Smooth muscle cell (in vitro differentiated cells): ENCODE measurements at regions not wholly inside any gene's neighbourhood (a gene's known extent, or its start where the extent isn't known, plus 50 kb on each side); places are given as distances from the start of the nearest gene placed in this dataset.

ENCODE experiments used
- DNase-seq: peaks from one replicate; lab custom pipeline; 2025; ENCODE audit not compliant: unreplicated experiment; lab: John Stamatoyannopoulos, UW
- H2AFZ ChIP-seq: fragments of 200-600 bp; sonication (generic); 2 replicates; pipeline ENCODE4 v1.6.0; 2016; ENCODE audit warnings: antibody characterized with exemption, low read depth, mild to moderate bottlenecking
- H3F3A ChIP-seq: fragments of 200-600 bp; sonication (generic); 2 replicates; pipeline ENCODE4 v1.6.0; 2017; ENCODE audit warnings: antibody characterized with exemption, low read depth
- H3K27ac ChIP-seq: fragments of 200-600 bp; sonication (generic); 2 replicates; pipeline ENCODE4 v1.5.1; 2016; ENCODE audit warnings: low read depth, mild to moderate bottlenecking
- H3K27me3 ChIP-seq: fragments of 200-600 bp; sonication (generic); 2 replicates; pipeline ENCODE4 v1.6.1; 2016; ENCODE audit warnings: low read depth, mild to moderate bottlenecking
- H3K36me3 ChIP-seq: fragments of 200-600 bp; sonication (generic); 2 replicates; pipeline ENCODE4 v1.5.1; 2016; ENCODE audit warnings: low read depth
- H3K4me1 ChIP-seq: fragments of 200-600 bp; sonication (generic); 2 replicates; pipeline ENCODE4 v1.5.1; 2016; ENCODE audit warnings: low read depth
- H3K4me2 ChIP-seq: fragments of 200-600 bp; sonication (generic); 2 replicates; pipeline ENCODE4 v1.6.0; 2016; ENCODE audit warnings: mild to moderate bottlenecking
- H3K4me3 ChIP-seq: fragments of 200-600 bp; sonication (generic); 2 replicates; pipeline ENCODE4 v1.5.1; 2016; ENCODE audit warnings: mild to moderate bottlenecking
- H3K79me2 ChIP-seq: fragments of 200-600 bp; sonication (generic); 2 replicates; pipeline ENCODE4 v1.6.0; 2016; ENCODE audit warnings: low read depth, mild to moderate bottlenecking
- H3K9ac ChIP-seq: fragments of 200-600 bp; sonication (generic); 2 replicates; pipeline ENCODE4 v1.6.0; 2016; ENCODE audit warnings: low read depth
- H3K9me3 ChIP-seq: fragments of 200-600 bp; sonication (generic); replicated peaks from 2 replicates; pipeline ENCODE4 v1.5.1; 2016; ENCODE audit warnings: low read depth
- H4K20me1 ChIP-seq: fragments of 200-600 bp; sonication (generic); 2 replicates; pipeline ENCODE4 v1.6.0; 2016; ENCODE audit warnings: low read depth
- CTCF ChIP-seq: fragments of 200-600 bp; sonication (generic); IDR thresholded peaks from 2 replicates; pipeline ENCODE4 v1.5.1; 2017; ENCODE audit warnings: borderline replicate concordance, mild to moderate bottlenecking, antibody characterized with exemption; ENCODE audit not compliant: insufficient read depth, poor library complexity, severe bottlenecking
- WGBS: methylation state at CpG from one replicate; pipeline ENCODE4 v1.1.7; 2016; ENCODE audit warnings: low lambda C conversion rate; 5-methylcytosine and 5-hydroxymethylcytosine counted together

- Histone ChIP-seq H3K36me3 (no peaks in the 10 kb centered on the region), H3K79me2 (no peaks in the 10 kb centered on the region), H2AFZ (no peak overlapping the region), H3F3A (no peaks in the 10 kb centered on the region), H4K20me1 (no peaks in the 10 kb centered on the region), H3K27me3 (no peaks in the 10 kb centered on the region), H3K4me3 (no peak overlapping the region), H3K9ac (no peak overlapping the region), H3K27ac (no peak overlapping the region), H3K4me1 (no peaks in the 10 kb centered on the region), H3K4me2 (peak overlapping the region; percentile 21), H3K9me3 (no peaks in the 10 kb centered on the region)
- TF ChIP-seq CTCF: no peak
- no peak for DNase-seq
Measured at GRCh38 chr15:87528873-87529272, 727.7 kb downstream of the NTRK3 start.

GRCh38 chr15:87527875-87528274 is 728.7 kb downstream of the NTRK3 start:
- Histone ChIP-seq H3K27ac (no peak overlapping the region), H3K27me3 (no peaks in the 10 kb centered on the region), H4K20me1 (no peaks in the 10 kb centered on the region), H3K79me2 (no peaks in the 10 kb centered on the region), H3F3A (no peaks in the 10 kb centered on the region), H3K9ac (no peak overlapping the region), H3K4me3 (no peak overlapping the region), H3K9me3 (no peaks in the 10 kb centered on the region), H2AFZ (no peak overlapping the region), H3K4me1 (no peaks in the 10 kb centered on the region), H3K36me3 (no peaks in the 10 kb centered on the region), H3K4me2 (no peak overlapping the region)
- WGBS: 98% methylated on average over 2 of the region's 2 CpGs
- no peak for TF ChIP-seq CTCF
- no peak for DNase-seq

- no peak for TF ChIP-seq CTCF
- WGBS: 87% methylated on average over 4 of the region's 4 CpGs
- no peaks in the 10 kb centered on the region for H3K4me1 ChIP-seq
Measured at GRCh38 chr15:87527416-87527815, 729.1 kb downstream of the NTRK3 start.

GRCh38 chr15:87523516-87523915 is 733.0 kb downstream of the NTRK3 start:
- no peaks in the 10 kb centered on the region for H4K20me1 ChIP-seq
- H3K79me2 ChIP-seq: no peaks in the 10 kb centered on the region
- WGBS: 57% methylated on average over 2 of the region's 2 CpGs
- no peaks in the 10 kb centered on the region for H3K4me1 ChIP-seq
- no peak overlapping the region for H3K27ac ChIP-seq
- no peaks in the 10 kb centered on the region for H3F3A ChIP-seq
- no peaks in the 10 kb centered on the region for H3K27me3 ChIP-seq
- H3K9ac ChIP-seq: no peak overlapping the region
- no peak overlapping the region for H2AFZ ChIP-seq
- no peak for DNase-seq
- H3K9me3 ChIP-seq: no peaks in the 10 kb centered on the region
- H3K4me2 ChIP-seq: no peak overlapping the region
- no peaks in the 10 kb centered on the region for H3K36me3 ChIP-seq
- TF ChIP-seq CTCF: no peak
- H3K4me3 ChIP-seq: no peak overlapping the region

More at GRCh38 chr15:87527416-87527815, 729.1 kb downstream of the NTRK3 start:
- DNase-seq: no peak
- H3K27ac ChIP-seq: no peak overlapping the region
- no peaks in the 10 kb centered on the region for H3K9me3 ChIP-seq
- no peaks in the 10 kb centered on the region for H4K20me1 ChIP-seq
- no peak overlapping the region for H2AFZ ChIP-seq
- no peak overlapping the region for H3K9ac ChIP-seq
- no peak overlapping the region for H3K4me2 ChIP-seq
- no peaks in the 10 kb centered on the region for H3K27me3 ChIP-seq
- no peaks in the 10 kb centered on the region for H3K36me3 ChIP-seq
- no peaks in the 10 kb centered on the region for H3F3A ChIP-seq
- H3K4me3 ChIP-seq: no peak overlapping the region
- no peaks in the 10 kb centered on the region for H3K79me2 ChIP-seq
